ENCODE measurements at regions not wholly inside any gene's neighbourhood (a gene's known extent, or its start where the extent isn't known, plus 50 kb on each side); places are given as distances from the start of the nearest gene placed in this dataset.
A peak's percentile ranks its signal among the peaks of the same experiment; 100 is the strongest.
"Not testable (repeated sequence)": the region's sequence is repeated elsewhere in the genome, so short reads cannot be mapped to it uniquely, and the experiment has no call there.

DNA sequence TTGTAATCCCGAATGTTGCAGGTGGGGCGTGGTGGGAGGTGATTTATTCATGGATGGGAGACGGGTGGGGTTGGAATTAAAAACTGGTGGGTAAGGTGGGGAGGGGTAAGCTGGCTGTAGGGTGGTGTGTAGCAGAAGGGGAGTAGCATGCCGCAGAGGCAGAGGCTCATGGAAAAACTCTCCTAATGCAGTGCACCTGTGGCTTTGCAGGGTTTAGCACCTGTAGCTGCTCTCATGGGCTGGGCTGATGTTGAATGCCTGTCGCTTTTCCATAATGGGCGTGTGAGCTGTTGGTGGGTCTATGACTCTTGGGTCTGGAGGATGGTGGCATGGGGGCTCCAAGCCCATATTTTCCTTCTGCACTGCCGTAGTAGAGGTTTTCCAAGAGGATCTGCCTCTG, 169.0 kb upstream of the ZNF519 start:
- DNase-seq (ENCODE audit: low read depth); H3K36me3 ChIP-seq (ENCODE audit: control insufficient read depth, insufficient read depth, low read length); FAIRE-seq; H3K4me3 ChIP-seq (ENCODE audit: low read depth, low read length); H3K27me3 ChIP-seq (ENCODE audit: control insufficient read depth, insufficient read depth, low read length): not testable (repeated sequence)

DNA sequence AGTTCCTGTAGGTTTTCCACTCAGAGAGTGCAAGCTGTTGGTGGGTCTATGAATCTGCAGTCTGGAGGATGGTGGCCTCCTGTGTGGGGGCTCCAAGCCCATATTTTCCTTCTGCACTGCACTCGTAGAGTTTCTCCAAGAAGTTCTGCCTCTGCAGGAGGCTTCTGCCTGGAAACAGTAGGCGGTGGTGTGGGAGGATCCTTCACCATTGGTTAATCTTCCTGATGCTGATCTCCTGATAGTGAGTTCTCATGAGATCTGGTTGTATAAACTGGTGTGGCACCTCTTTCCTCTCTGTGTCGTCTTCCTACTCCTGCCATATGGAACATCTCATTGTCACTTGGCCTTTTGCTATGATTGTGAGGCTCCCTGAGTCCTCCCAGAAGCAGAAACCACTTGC, 162.8 kb upstream of the ZNF519 start:
- not testable (repeated sequence) for H3K4me3 ChIP-seq (ENCODE audit: low read depth, low read length); FAIRE-seq; H3K27me3 ChIP-seq (ENCODE audit: control insufficient read depth, insufficient read depth, low read length); H3K36me3 ChIP-seq (ENCODE audit: control insufficient read depth, insufficient read depth, low read length); DNase-seq (ENCODE audit: low read depth)

DNA sequence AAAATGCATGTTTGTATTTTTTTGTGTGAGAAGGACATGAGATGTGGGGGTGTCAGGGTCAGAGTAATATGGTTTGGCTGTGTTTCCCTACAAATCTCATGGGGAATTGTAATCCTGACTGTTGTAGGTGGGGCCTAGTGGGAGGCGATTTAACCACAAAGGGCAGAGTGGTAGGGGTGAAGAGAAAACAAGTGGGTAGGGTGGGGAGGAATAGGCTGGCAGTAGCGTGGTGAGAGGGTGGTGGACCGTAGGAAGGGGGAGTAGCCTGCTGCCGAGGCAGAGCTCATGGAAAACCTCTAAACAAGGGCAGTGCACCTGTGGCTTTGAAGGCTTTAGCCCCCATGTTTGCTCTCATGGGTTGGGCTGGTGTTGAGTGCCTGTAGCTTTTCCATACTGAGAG, 152.8 kb upstream of the ZNF519 start:
- DNase-seq (ENCODE audit: low read depth) = no peak
- H3K27me3 ChIP-seq (ENCODE audit: control insufficient read depth, insufficient read depth, low read length) = no peaks in the 10 kb centered on the region
- no peaks in the 10 kb centered on the region for H3K36me3 ChIP-seq (ENCODE audit: control insufficient read depth, insufficient read depth, low read length)
- FAIRE-seq = no peak
- H3K4me3 ChIP-seq (ENCODE audit: low read depth, low read length) = no peak overlapping the region
- TF ChIP-seq, protein P1, sequence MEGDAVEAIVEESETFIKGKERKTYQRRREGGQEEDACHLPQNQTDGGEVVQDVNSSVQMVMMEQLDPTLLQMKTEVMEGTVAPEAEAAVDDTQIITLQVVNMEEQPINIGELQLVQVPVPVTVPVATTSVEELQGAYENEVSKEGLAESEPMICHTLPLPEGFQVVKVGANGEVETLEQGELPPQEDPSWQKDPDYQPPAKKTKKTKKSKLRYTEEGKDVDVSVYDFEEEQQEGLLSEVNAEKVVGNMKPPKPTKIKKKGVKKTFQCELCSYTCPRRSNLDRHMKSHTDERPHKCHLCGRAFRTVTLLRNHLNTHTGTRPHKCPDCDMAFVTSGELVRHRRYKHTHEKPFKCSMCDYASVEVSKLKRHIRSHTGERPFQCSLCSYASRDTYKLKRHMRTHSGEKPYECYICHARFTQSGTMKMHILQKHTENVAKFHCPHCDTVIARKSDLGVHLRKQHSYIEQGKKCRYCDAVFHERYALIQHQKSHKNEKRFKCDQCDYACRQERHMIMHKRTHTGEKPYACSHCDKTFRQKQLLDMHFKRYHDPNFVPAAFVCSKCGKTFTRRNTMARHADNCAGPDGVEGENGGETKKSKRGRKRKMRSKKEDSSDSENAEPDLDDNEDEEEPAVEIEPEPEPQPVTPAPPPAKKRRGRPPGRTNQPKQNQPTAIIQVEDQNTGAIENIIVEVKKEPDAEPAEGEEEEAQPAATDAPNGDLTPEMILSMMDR (IDR thresholded peaks at IDR 0.05; ENCODE audit: insufficient read depth, low read length, severe bottlenecking) = no peak

DNA sequence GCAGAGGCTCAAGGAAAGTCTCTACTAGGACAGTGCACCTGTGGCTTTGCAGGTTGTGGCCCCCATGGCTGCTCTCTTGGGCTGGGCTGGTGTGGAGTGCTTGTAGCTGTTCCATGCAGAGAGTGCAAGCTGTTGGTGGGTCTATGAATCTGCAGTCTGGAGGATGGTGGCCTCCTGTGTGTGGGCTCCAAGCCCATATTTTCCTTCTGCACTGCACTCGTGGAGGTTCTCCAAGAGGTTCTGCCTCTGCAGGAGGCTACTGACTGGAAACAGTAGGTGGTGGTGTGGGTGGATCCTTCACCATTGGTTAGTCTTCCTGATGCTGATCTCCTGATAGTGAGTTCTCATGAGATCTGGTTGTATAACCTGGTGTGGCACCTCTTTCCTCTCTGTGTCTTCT, 143.2 kb upstream of the ZNF519 start:
- DNase-seq (ENCODE audit: low read depth); H3K4me3 ChIP-seq (ENCODE audit: low read depth, low read length); H3K36me3 ChIP-seq (ENCODE audit: control insufficient read depth, insufficient read depth, low read length); H3K27me3 ChIP-seq (ENCODE audit: control insufficient read depth, insufficient read depth, low read length); FAIRE-seq: not testable (repeated sequence)

DNA sequence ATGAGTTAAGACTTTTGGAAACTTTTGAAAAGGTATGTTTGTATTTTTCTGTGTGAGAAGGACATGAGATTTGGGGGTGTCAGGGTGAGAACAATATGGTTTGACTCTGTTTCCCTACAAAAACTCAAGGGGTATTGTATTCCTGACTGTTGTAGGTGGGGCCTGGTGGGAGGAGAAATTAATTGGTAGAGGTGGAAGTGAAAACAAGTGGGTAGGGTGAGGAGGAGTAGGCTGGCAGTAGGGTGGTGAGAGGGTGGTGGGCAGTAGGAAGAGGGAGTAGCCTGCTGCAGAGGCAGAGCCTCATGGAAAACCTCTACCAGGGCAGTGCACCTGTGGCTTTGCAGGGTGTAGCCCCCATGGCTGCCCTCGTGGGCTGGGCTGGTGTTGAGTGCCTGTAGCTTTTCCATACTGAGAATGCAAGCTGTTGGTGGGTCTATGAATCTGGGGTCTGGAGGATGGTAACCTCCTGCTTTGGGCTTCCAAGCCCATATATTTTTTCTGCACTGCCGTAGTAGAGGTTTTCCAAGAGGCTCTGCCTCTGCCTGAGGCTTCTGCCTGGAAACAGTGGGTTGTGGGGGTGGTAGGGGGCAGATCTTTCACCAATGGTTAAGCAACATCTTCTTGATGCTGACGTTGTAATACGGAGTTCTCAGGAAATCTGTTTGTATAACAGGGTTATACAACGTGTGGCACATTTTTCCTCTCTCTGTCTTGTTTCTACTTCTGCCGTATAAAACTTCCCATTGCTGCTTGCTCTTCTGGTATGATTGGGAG, 133.6 kb upstream of the ZNF519 start:
- not testable (repeated sequence) for H3K4me3 ChIP-seq (ENCODE audit: low read depth, low read length); H3K27me3 ChIP-seq (ENCODE audit: control insufficient read depth, insufficient read depth, low read length); DNase-seq (ENCODE audit: low read depth); H3K36me3 ChIP-seq (ENCODE audit: control insufficient read depth, insufficient read depth, low read length); FAIRE-seq

DNA sequence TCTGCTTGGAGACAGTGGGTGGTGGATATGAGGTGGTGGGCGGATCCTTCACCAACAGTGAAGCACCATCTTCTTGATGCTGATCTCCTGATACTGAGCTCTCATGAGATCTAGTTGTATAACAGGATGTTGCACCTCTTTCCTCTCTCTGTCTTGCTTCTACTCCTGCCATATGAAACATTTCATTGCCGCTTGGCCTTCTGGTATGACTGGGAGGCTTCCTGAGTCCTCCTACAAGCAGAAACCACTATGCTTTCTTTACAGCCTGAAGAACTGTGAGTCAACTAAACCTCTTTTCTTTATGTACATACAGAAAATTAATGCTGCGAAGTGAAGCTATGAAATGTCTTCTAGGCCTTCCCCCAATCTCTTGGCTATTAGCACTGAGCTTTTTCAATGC, 130.6 kb upstream of the ZNF519 start:
- H3K36me3 ChIP-seq (ENCODE audit: control insufficient read depth, insufficient read depth, low read length); FAIRE-seq; H3K27me3 ChIP-seq (ENCODE audit: control insufficient read depth, insufficient read depth, low read length); H3K4me3 ChIP-seq (ENCODE audit: low read depth, low read length); DNase-seq (ENCODE audit: low read depth): not testable (repeated sequence)

DNA sequence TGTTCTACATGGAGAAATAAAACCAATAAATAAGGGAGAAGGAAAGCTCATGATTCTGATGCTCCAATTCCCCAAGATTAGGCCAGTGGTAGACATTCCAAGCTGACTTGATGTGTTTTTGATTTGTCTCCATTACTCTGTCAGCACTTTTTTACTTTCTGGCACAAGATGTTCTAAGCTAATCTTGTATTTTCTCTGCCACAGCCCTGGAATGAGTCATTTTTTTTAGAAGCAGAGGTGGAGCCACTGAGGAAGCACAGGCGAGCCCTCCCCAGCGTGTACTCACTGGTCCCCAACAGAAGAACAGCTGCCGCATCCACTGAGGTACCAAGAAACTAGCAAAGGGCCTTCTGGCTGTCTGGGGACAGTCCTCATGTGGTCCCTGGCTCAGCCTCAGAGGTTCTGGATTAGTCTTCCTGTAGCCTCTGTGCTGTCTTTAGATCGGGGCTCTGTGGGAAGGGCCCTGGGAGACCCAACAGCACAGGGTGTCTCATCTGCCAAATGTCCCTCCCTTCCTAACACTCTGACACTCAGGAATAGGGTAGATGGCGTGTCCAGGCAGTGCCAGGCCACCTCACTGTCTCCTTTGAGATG, 117.9 kb upstream of the ZNF519 start:
- not testable (repeated sequence) for FAIRE-seq; H3K4me3 ChIP-seq (ENCODE audit: low read depth, low read length); H3K27me3 ChIP-seq (ENCODE audit: control insufficient read depth, insufficient read depth, low read length); H3K36me3 ChIP-seq (ENCODE audit: control insufficient read depth, insufficient read depth, low read length)
- peak; percentile 13 for DNase-seq (ENCODE audit: low read depth)

DNA sequence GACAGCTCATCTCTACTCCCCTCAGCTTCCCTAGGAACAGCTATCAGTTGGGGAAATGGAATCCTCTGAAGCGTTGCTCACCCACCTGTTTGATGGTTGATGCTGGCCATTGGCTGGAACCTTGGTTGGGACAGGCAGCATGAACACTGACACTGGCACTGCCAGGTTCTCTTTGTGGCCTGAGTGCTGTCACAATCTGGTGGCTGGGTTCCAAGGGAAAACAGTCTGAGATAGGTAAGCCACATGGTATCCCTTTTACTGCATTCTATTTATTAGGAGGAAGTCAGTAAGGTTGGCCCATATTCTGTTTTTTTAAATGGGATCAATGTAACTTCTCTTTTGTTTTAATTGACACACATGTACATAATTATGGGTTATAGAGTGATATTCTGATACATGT, 107.0 kb upstream of the ZNF519 start:
- FAIRE-seq = not testable (repeated sequence)

DNA sequence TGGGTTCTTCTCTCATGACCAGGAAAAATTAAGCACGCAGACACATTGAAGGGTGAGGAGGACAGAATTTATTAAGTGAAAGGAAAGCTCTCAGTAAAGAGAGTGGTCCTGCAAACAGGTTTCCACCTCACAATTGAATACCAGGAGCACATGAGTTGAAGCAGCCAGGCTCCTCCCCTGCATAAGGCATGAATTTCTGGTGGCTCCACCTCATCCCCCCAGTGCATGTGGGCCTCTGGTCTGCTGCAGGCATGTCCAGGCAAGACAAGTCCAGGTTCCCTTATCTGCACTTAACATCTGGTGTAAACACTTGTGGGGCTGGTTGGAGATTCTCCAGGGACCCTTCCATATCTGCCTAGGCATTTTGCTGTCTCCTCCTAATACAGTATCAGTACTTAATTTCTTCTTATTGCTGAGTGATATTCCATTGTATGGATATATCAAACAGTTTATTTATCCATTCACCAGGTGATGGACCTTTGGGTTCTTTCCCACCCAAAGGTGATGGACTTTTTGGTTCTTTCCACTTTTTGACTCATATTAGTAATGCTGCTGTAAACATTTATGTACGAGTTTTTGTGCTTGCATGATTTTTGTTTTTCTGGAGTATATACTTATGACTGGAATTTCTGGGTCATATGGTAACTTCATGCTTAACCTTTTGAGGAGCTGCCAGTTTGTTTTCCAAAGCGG, 104.3 kb upstream of the ZNF519 start:
- H3K36me3 ChIP-seq (ENCODE audit: control insufficient read depth, insufficient read depth, low read length); H3K27me3 ChIP-seq (ENCODE audit: control insufficient read depth, insufficient read depth, low read length); H3K4me3 ChIP-seq (ENCODE audit: low read depth, low read length); FAIRE-seq: not testable (repeated sequence)
- DNase-seq (ENCODE audit: low read depth) = peak; percentile 58

More for the DNA sequence above, 107.0 kb upstream of the ZNF519 start:
- H3K27me3 ChIP-seq (ENCODE audit: control insufficient read depth, insufficient read depth, low read length); DNase-seq (ENCODE audit: low read depth); H3K4me3 ChIP-seq (ENCODE audit: low read depth, low read length); H3K36me3 ChIP-seq (ENCODE audit: control insufficient read depth, insufficient read depth, low read length): not testable (repeated sequence)

DNA sequence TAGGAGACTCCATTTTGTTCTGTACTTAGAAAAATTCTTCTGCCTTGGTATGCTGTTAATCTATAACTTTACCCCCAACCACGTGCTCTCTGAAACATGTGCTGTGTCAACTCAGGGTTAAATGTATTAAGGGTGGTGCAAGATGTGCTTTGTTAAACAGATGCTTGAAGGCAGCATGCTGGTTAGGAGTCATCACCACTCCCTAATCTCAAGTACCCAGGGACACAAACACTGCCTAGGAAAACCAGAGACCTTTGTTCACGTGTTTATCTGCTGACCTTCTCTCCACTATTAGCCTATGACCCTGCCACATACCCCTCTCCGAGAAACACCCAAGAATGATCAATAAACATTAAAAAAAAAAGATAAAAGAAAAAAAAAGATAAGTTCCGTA, 93.0 kb upstream of the ZNF519 start:
- not testable (repeated sequence) for H3K27me3 ChIP-seq (ENCODE audit: control insufficient read depth, insufficient read depth, low read length); DNase-seq (ENCODE audit: low read depth); H3K36me3 ChIP-seq (ENCODE audit: control insufficient read depth, insufficient read depth, low read length); H3K4me3 ChIP-seq (ENCODE audit: low read depth, low read length); FAIRE-seq

DNA sequence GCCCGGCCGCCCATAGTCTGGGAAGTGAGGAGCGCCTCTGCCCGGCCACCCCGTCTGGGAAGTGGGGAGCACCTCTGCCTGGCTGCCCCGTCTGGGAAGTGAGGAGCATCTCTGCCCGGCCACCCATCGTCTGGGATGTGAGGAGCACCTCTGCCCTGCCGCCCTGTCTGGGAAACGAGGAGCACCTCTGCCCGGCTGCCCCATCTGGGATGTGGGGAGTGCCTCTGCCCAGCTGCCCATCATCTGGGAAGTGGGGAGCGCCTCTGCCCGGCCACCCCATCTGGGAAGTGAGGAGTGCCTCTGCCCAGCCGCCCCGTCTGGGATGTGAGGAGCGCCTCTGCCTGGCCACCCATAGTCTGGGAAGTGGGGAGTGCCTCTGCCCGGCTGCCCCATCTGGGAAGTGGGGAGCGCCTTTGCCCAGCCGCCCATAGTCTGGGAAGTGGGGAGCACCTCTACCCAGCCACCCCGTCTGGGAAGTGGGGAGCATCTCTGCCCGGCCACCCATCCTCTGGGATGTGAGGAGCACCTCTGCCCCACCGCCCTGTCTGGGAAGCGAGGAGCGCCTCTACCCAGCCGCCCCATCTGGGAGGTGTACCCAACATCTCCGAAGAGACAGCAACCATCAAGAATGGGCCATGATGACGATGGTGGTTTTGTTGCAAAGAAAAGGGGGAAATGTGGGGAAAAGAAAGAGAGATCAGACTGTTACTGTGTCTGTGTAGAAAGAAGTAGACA, 92.5 kb upstream of the ZNF519 start:
- not testable (repeated sequence) for H3K27me3 ChIP-seq (ENCODE audit: control insufficient read depth, insufficient read depth, low read length); FAIRE-seq

DNA sequence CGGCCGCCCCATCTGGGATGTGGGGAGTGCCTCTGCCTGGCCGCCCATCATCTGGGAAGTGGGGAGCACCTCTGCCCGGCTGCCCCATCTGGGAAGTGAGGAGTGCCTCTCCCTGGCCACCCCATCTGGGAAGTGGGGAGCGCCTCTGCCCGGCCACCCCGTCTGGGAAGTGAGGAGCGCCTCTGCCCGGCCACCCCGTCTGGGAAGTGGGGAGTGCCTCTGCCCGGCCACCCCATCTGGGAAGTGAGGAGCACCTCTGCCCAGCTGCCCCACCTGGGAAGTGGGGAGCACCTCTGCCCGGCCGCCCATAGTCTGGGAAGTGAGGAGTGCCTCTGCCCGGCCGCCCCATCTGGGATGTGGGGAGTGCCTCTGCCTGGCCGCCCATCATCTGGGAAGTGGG, 91.7 kb upstream of the ZNF519 start:
- H3K36me3 ChIP-seq (ENCODE audit: control insufficient read depth, insufficient read depth, low read length); FAIRE-seq; H3K27me3 ChIP-seq (ENCODE audit: control insufficient read depth, insufficient read depth, low read length); DNase-seq (ENCODE audit: low read depth); H3K4me3 ChIP-seq (ENCODE audit: low read depth, low read length): not testable (repeated sequence)

More for the DNA sequence above, 92.5 kb upstream of the ZNF519 start:
- H3K36me3 ChIP-seq (ENCODE audit: control insufficient read depth, insufficient read depth, low read length); DNase-seq (ENCODE audit: low read depth); H3K4me3 ChIP-seq (ENCODE audit: low read depth, low read length): not testable (repeated sequence)

DNA sequence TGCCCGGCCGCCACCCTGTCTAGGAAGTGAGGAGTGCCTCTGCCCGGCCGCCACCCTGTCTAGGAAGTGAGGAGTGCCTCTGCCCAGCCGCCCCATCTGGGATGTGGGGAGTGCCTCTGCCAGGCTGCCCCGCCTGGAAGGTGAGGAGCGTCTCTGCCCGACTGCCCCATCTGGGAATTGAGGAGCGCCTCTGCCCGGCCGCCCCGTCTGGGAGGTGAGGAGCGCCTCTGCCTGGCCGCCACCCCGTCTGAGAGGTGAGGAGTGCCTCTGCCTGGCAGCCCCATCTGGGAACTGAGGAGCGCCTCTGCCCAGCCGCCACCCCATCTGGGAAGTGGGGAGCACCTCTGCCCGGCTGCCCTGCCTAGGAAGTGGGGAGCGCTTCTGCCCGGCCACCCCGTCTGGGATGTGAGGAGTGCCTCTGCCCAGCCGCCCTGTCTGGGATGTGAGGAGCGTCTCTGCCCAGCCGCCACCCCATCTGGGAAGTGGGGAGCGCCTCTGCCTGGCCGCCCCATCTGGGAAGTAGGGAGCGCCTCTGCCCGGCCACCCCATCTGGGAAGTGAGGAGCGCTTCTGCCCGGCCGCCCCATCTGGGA, 91.1 kb upstream of the ZNF519 start:
- not testable (repeated sequence) for FAIRE-seq; H3K27me3 ChIP-seq (ENCODE audit: control insufficient read depth, insufficient read depth, low read length); DNase-seq (ENCODE audit: low read depth); H3K36me3 ChIP-seq (ENCODE audit: control insufficient read depth, insufficient read depth, low read length); H3K4me3 ChIP-seq (ENCODE audit: low read depth, low read length)

Measured in bronchial epithelial cell (primary cell).